SH-SY5Y (cell line): ENCODE measurements at regions not wholly inside any gene's neighbourhood (a gene's known extent, or its start where the extent isn't known, plus 50 kb on each side); places are given as distances from the start of the nearest gene placed in this dataset.

Experiments
- GATA2 ChIP-seq: IDR thresholded peaks from 2 replicates; pipeline ENCODE4 v1.6.1; 2011; ENCODE audit warnings: mild to moderate bottlenecking, low read depth, low read length
- GATA3 ChIP-seq: IDR thresholded peaks from 2 replicates; pipeline ENCODE4 v1.6.1; 2011; ENCODE audit warnings: low read depth, mild to moderate bottlenecking, low read length, moderate library complexity

- TF ChIP-seq GATA3 (no peak), GATA2 (no peak)
These were observed 141.3 kb downstream of the TSEN15 start for GRCh38 chr1:184192796-184193195.
